Liver (tissue), 8 donors: ENCODE measurements at regions not wholly inside any gene's neighbourhood (a gene's known extent, or its start where the extent isn't known, plus 50 kb on each side); places are given as distances from the start of the nearest gene placed in this dataset.

ENCODE experiments used
- DNase-seq: peaks from one replicate; pipeline ENCODE4 v3.0.0-alpha.2; 2017; ENCODE audit warnings: low spot score
- H3K27ac ChIP-seq, 2 donors: one replicate each; pipeline ENCODE4 v1.7.0; 2013; ENCODE audit warnings: inconsistent platforms in 2 of 2, low read length in 2 of 2, control low read depth in 1 of 2, low read depth in 1 of 2, mild to moderate bottlenecking in 1 of 2
- H3K27me3 ChIP-seq, 4 donors: one replicate each; pipeline versions ENCODE4 v1.6.1 to v1.7.0; 2013; ENCODE audit warnings: low read length in 3 of 4, inconsistent platforms in 1 of 4, mild to moderate bottlenecking in 1 of 4, moderate library complexity in 1 of 4; ENCODE audit not compliant: control insufficient read depth in 4 of 4, insufficient read depth in 4 of 4
- H3K36me3 ChIP-seq, 4 donors: one replicate each; pipeline versions ENCODE4 v1.6.1 to v1.7.0; 2013; ENCODE audit warnings: low read length in 3 of 4, mild to moderate bottlenecking in 3 of 4, low read depth in 1 of 4, moderate library complexity in 1 of 4; ENCODE audit not compliant: control insufficient read depth in 4 of 4, insufficient read depth in 3 of 4
- H3K4me1 ChIP-seq, 4 donors: one replicate each; pipeline versions ENCODE4 v1.6.1 to v1.7.0; 2013; ENCODE audit warnings: low read length in 3 of 4, mild to moderate bottlenecking in 3 of 4, moderate library complexity in 1 of 4; ENCODE audit not compliant: control insufficient read depth in 4 of 4, insufficient read depth in 4 of 4
- H3K4me3 ChIP-seq, 3 donors: one replicate each; pipeline versions ENCODE4 v1.6.1 to v1.7.0; 2013; ENCODE audit warnings: low read length in 3 of 3, control low read depth in 1 of 3, low read depth in 1 of 3, mild to moderate bottlenecking in 1 of 3
- H3K9ac ChIP-seq, 2 donors: one replicate each; pipeline ENCODE4 v1.7.0; 2013; ENCODE audit warnings: low read length in 2 of 2, mild to moderate bottlenecking in 2 of 2, moderate library complexity in 2 of 2, control low read depth in 1 of 2, low read depth in 1 of 2
- H3K9me3 ChIP-seq, 4 donors: one replicate each; pipeline versions ENCODE4 v1.6.1 to v1.7.0; 2013; ENCODE audit warnings: low read length in 3 of 4; ENCODE audit not compliant: control insufficient read depth in 4 of 4
- ATF3 ChIP-seq: IDR thresholded peaks from 2 replicates; pipeline ENCODE4 v1.6.1; 2016; ENCODE audit warnings: antibody characterized with exemption
- CTCF ChIP-seq: fragments of 150-350 bp; IDR thresholded peaks from 2 replicates; pipeline ENCODE4 v1.5.1; 2017; ENCODE audit warnings: improper control_type of control experiment, low read depth, low read length; ENCODE audit not compliant: missing input control
- EGR1 ChIP-seq, 2 donors: IDR thresholded peaks; 2 replicates each; pipeline ENCODE4 v1.6.1; 2016 to 2018; ENCODE audit warnings: antibody characterized with exemption in 2 of 2, low read depth in 2 of 2
- FOXA1 ChIP-seq: IDR thresholded peaks from 2 replicates; pipeline ENCODE4 v1.6.1; 2016; ENCODE audit warnings: antibody characterized with exemption
- FOXA2 ChIP-seq: IDR thresholded peaks from 2 replicates; pipeline ENCODE4 v1.6.1; 2016; ENCODE audit warnings: antibody characterized with exemption
- GABPA ChIP-seq, 2 donors: IDR thresholded peaks in 1 of 2; conservative IDR thresholded peaks in 1 of 2; 2 replicates each; pipeline ENCODE4 v1.6.1; 2016; ENCODE audit warnings: antibody characterized with exemption in 2 of 2, mild to moderate bottlenecking in 1 of 2, moderate library complexity in 1 of 2
- HNF4A ChIP-seq, 2 donors: conservative IDR thresholded peaks; 2 replicates each; pipeline ENCODE4 v1.6.1; 2016; ENCODE audit warnings: antibody characterized with exemption in 2 of 2, mild to moderate bottlenecking in 2 of 2
- HNF4G ChIP-seq: IDR thresholded peaks from 2 replicates; pipeline ENCODE4 v1.6.1; 2016; ENCODE audit warnings: antibody characterized with exemption
- JUND ChIP-seq, 2 donors: IDR thresholded peaks; 2 replicates each; pipeline ENCODE4 v1.6.1; 2016; ENCODE audit warnings: antibody characterized with exemption in 2 of 2
- MAX ChIP-seq: IDR thresholded peaks from 2 replicates; pipeline ENCODE4 v1.6.1; 2016; ENCODE audit warnings: antibody characterized with exemption
- NR2F2 ChIP-seq: IDR thresholded peaks from 2 replicates; pipeline ENCODE4 v1.6.1; 2016; ENCODE audit warnings: antibody characterized with exemption
- RAD21 ChIP-seq, 2 donors: IDR thresholded peaks; 2 replicates each; pipeline ENCODE4 v1.6.1; 2016; ENCODE audit warnings: antibody characterized with exemption in 2 of 2, mild to moderate bottlenecking in 2 of 2
- REST ChIP-seq: IDR thresholded peaks from 2 replicates; pipeline ENCODE4 v1.6.1; 2016; ENCODE audit warnings: antibody characterized with exemption, mild to moderate bottlenecking
- RXRA ChIP-seq, 2 donors: IDR thresholded peaks; 2 replicates each; pipeline ENCODE4 v1.6.1; 2017 to 2018; ENCODE audit warnings: antibody characterized with exemption in 2 of 2, mild to moderate bottlenecking in 1 of 2
- SP1 ChIP-seq: IDR thresholded peaks from 2 replicates; pipeline ENCODE4 v1.6.1; 2018; ENCODE audit warnings: antibody characterized with exemption, mild to moderate bottlenecking
- TAF1 ChIP-seq: conservative IDR thresholded peaks from 2 replicates; pipeline ENCODE4 v1.6.1; 2016; ENCODE audit warnings: antibody characterized with exemption, mild to moderate bottlenecking
- YY1 ChIP-seq: IDR thresholded peaks from 2 replicates; pipeline ENCODE4 v1.6.1; 2016; ENCODE audit warnings: antibody characterized with exemption, mild to moderate bottlenecking
- ZBTB33 ChIP-seq: IDR thresholded peaks from 2 replicates; pipeline ENCODE4 v1.6.1; 2016; ENCODE audit warnings: antibody characterized with exemption
- WGBS: extraction: QIAGEN DNeasy Blood & Tissue Kit; methylation state at CpG from one replicate; pipeline ENCODE4 v1.1.7; 2013; 5-methylcytosine and 5-hydroxymethylcytosine counted together
- donor health status: healthy.
- donor health status: healthy.
- donor health status: healthy.
- donor health status: healthy.
- donor health status: healthy.

GRCh38 chr4:140315019-140315418 is 58.4 kb upstream of the SCOC start:
- no peaks in the 10 kb centered on the region for H3K9me3 ChIP-seq
- H3K27ac ChIP-seq = no peak overlapping the region
- no peak for DNase-seq
- H3K4me1 ChIP-seq = no peaks in the 10 kb centered on the region
- no peaks in the 10 kb centered on the region for H3K36me3 ChIP-seq
- 88% methylated on average over 1 of the region's 1 CpG for WGBS
- TF ChIP-seq FOXA2 (no peak), JUND (IDR thresholded peaks at IDR 0.05) (no peak), GABPA (IDR thresholded peaks at IDR 0.05 in 1 of 2, conservative IDR thresholded peaks at IDR 0.05 in 1 of 2) (no peak), SP1 (no peak), ZBTB33 (no peak), HNF4G (no peak), YY1 (no peak), EGR1 (IDR thresholded peaks at IDR 0.05; ENCODE audit: low read depth in 2 of 2) (no peak), TAF1 (no peak), ATF3 (no peak), RAD21 (IDR thresholded peaks at IDR 0.05) (no peak), FOXA1 (no peak), HNF4A (conservative IDR thresholded peaks at IDR 0.05) (no peak), REST (no peak), CTCF (no peak), MAX (no peak), RXRA (IDR thresholded peaks at IDR 0.05) (no peak), NR2F2 (no peak)
- H3K4me3 ChIP-seq = no peak overlapping the region
- no peaks in the 10 kb centered on the region for H3K27me3 ChIP-seq
- H3K9ac ChIP-seq = no peak overlapping the region

- Histone ChIP-seq H3K4me1 (no peaks in the 10 kb centered on the region), H3K36me3 (no peaks in the 10 kb centered on the region), H3K27me3 (no peaks in the 10 kb centered on the region), H3K4me3 (no peak overlapping the region), H3K27ac (no peak overlapping the region), H3K9ac (no peak overlapping the region), H3K9me3 (no peaks in the 10 kb centered on the region)
- WGBS = 85% methylated on average over 2 of the region's 2 CpGs
- no peak for TF ChIP-seq ATF3
- no peak for TF ChIP-seq CTCF
- no peak for TF ChIP-seq RAD21 (IDR thresholded peaks at IDR 0.05)
- no peak for TF ChIP-seq MAX
- DNase-seq = no peak
Measured at GRCh38 chr4:140312100-140312499, 61.3 kb upstream of the SCOC start.
